ENCODE measurements at regions not wholly inside any gene's neighbourhood (a gene's known extent, or its start where the extent isn't known, plus 50 kb on each side); places are given as distances from the start of the nearest gene placed in this dataset.

- Mint-ChIP-seq H3K36me3 (ENCODE audit: low read depth) (peaks cover 18% of the 10 kb centered on the region), H3K9me3 (peaks cover 9% of the 10 kb centered on the region), H3K27me3 (ENCODE audit: low read depth, poor library complexity) (peaks cover 4% of the 10 kb centered on the region), H3K4me1 (peaks cover 11% of the 10 kb centered on the region), H3K4me3 (no peak overlapping the region), H3K27ac (no peak overlapping the region)
- TF ChIP-seq CTCF (IDR thresholded peaks at IDR 0.05): no peak
- DNase-seq: no peak
These were observed 331.6 kb downstream of the DLEU7 start for GRCh38 chr13:50511877-50512341.

DNA sequence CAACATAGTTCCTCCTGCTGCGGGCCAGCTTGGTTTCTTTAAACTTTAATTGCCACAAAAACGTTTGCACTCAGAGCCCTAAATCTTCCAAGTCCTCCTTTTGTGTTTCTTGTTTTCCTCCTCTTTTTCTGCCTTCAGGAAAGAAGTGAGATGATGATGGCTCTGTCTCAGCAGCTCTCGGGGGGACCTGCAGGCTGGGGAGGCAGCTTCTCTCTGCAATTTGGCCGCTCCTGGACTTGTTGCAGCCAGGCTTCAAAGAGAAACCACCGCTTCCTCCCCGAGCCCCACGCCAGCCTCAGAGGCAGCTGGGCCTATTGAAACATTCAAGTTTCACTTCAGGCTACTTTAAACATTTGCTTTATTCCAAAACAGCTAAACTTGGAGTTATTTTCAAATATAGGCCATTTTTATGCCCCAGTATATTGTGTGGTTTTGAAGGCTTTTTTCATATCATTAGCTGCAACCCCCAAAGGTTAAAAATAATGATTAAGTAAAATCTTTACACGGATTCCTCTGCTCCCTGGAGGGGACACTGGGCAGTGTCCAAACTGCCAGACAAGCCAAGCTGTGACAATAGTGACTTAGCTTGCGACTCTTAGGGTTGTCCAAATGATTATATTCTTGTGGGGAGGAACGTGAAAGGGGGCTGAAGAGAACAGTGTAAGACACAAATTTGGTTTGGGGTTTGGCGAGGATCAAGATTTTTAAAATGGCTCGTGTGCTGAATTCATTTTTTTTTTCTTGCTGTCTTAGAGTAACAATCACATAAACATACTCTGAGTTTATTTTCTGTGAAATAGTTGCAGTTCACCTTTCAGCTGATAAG is 330.8 kb downstream of the DLEU7 start:
- no peak overlapping the region for H3K27ac Mint-ChIP-seq
- peaks cover 19% of the 10 kb centered on the region for H3K4me1 Mint-ChIP-seq
- peak; percentile 38 for DNase-seq
- peaks cover 7% of the 10 kb centered on the region for H3K9me3 Mint-ChIP-seq
- peaks cover 16% of the 10 kb centered on the region for H3K36me3 Mint-ChIP-seq (ENCODE audit: low read depth)
- H3K27me3 Mint-ChIP-seq (ENCODE audit: low read depth, poor library complexity): no peaks in the 10 kb centered on the region
- TF ChIP-seq CTCF (IDR thresholded peaks at IDR 0.05): no peak
- no peak overlapping the region for H3K4me3 Mint-ChIP-seq

DNA sequence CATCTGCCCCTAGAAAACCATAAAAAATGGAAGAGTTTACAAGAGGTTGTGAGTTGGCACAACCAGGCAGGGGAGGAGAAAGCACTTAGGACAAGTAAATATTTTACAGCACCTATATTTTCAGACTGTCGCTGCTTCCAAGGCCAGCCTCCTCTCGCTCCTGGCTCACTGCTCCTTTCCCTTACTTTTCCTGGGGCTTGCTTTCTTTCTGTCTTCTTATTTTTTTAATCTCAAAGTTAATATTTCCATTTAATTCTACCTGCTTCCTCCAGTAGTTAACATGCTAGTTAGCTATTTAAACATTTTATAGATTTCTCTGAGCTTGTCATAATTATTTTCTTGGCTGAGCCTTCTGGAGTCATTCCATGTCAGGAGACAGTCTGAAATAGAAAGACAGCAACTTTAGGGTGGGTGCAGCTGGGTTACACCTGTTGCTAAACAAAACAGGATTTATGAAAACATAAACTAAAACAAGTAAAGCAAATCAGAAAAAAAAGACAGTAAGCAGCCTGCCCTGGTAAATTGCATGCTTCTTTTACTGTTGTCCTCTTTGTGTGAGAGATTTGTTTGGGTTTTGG is 330.1 kb downstream of the DLEU7 start:
- Mint-ChIP-seq H3K9me3 (no peaks in the 10 kb centered on the region), H3K27ac (no peak overlapping the region), H3K4me3 (peak overlapping the region; percentile 29), H3K4me1 (peaks cover 26% of the 10 kb centered on the region), H3K27me3 (ENCODE audit: low read depth, poor library complexity) (no peaks in the 10 kb centered on the region), H3K36me3 (ENCODE audit: low read depth) (peaks cover 10% of the 10 kb centered on the region)
- no peak for DNase-seq
- no peak for TF ChIP-seq CTCF (IDR thresholded peaks at IDR 0.05)

DNA sequence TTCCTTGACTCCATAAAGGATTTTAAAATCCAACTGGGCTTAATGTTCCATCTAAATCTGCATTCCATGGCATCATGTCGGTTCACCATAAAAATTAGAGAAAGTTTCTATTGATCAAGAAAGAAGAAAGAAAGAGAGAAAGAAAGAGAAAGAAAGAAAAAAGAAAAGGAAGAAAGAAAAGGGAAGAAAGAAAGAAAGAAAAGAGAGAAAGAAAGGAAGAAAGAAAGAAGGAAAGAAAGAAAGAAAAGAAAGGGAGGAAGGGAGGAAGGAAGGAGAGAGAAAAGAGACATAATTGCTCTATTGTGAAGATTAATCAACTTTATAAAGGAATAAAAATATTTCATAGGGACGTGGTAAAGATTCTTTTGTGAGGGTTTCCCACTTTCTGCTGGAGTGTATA is 329.2 kb downstream of the DLEU7 start:
- no peak for DNase-seq
- Mint-ChIP-seq H3K4me1 (peaks cover 34% of the 10 kb centered on the region), H3K27ac (peak overlapping the region; percentile 70), H3K4me3 (no peak overlapping the region), H3K27me3 (ENCODE audit: low read depth, poor library complexity) (no peaks in the 10 kb centered on the region), H3K9me3 (no peaks in the 10 kb centered on the region), H3K36me3 (ENCODE audit: low read depth) (peaks cover 5% of the 10 kb centered on the region)
- no peak for TF ChIP-seq CTCF (IDR thresholded peaks at IDR 0.05)

GRCh38 chr13:50518131-50518530 is 325.4 kb downstream of the DLEU7 start:
- DNase-seq: no peak
- Mint-ChIP-seq H3K27ac (no peak overlapping the region), H3K9me3 (no peaks in the 10 kb centered on the region), H3K4me1 (peaks cover 71% of the 10 kb centered on the region), H3K4me3 (no peak overlapping the region), H3K27me3 (ENCODE audit: low read depth, poor library complexity) (no peaks in the 10 kb centered on the region), H3K36me3 (ENCODE audit: low read depth) (no peaks in the 10 kb centered on the region)
- TF ChIP-seq CTCF (IDR thresholded peaks at IDR 0.05): no peak

All from nephron progenitor cell (in vitro differentiated cells).